ENCODE measurements at regions not wholly inside any gene's neighbourhood (a gene's known extent, or its start where the extent isn't known, plus 50 kb on each side); places are given as distances from the start of the nearest gene placed in this dataset.

- peak; percentile 93 for DNase-seq
Observed at GRCh38 chr4:106766519-106766918, 269.6 kb downstream of the DKK2 start.

- DNase-seq = no peak
Observed at GRCh38 chr4:106764774-106765173, 271.3 kb downstream of the DKK2 start.

DNA sequence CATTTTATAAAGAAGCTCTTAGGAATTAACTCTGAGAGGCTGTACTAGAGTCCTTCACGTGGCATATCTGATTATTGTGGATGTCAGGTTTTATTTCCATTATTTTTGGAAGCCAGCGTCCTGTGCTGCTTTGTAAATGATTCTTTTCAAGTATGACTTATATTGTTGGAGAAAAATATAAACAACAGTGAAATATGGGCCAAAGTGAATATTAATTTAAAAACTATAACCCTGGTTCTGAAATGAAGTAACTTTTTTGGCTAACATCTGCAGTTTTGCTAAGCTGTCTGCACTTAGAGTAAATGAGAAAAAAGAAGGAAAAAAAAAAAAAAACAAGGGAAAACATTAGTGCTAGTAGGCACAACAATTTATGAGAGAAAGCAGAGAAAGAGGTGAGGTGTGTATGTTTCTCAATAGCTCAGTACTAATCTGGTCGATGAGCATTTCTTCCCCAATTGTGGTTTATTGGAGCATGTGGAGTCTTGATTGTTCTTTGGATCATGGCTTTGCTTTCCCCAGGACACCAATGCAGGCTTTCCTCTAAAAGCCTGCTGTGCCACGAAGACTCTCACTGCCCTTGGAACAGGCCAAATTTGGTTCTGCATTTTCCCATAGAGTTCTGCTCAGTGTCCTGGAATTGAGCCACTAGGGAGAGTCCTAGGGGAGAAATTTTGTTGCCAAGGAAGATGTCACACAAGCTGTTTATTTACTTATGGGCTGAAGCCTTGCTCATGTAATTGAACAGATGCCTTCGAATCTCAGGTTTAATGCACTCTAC lies 273.3 kb downstream of the DKK2 start:
- peak; percentile 65 for DNase-seq

DNA sequence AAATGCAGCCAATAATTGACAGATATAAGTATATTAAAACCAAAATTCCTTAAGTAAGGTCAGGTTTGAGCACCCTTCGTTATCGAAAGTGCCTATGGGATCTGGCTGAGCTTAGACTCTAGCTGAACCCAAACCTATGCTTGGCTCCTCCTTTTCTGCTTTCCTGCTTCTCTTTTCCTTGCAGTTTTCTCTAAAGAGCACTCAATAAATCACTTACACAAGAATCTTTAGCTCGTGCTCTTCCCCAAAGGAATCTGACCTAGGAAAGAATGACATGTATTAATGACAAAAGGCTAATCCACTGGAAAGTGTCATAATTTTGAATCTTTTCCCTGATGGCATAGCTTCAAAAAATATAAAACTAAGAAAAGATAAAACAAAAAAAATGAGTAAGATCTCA lies 282.7 kb downstream of the DKK2 start:
- no peak for DNase-seq

DNA sequence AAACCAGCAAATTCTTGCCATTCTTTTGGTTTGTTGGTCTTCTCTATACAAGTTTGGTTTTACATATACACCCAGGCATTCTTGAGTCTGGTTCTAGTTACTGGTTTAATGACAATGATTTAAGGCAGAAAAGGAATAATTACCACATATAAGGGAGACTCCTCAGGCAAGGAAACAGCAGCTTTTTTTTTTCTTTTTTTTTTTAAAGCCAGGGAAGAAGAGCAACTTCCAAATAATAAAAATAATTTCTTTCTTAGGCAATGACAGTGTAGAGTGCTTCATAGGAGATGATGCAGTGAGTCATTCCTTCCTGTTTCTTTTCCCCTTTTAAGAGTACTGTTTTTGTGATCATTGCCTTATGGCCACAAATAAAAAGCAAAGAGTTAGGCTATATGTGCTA lies 289.7 kb downstream of the DKK2 start:
- peak; percentile 78 for DNase-seq

GRCh38 chr4:106738121-106738520 lies 298.0 kb downstream of the DKK2 start:
- no peak for DNase-seq

DNA sequence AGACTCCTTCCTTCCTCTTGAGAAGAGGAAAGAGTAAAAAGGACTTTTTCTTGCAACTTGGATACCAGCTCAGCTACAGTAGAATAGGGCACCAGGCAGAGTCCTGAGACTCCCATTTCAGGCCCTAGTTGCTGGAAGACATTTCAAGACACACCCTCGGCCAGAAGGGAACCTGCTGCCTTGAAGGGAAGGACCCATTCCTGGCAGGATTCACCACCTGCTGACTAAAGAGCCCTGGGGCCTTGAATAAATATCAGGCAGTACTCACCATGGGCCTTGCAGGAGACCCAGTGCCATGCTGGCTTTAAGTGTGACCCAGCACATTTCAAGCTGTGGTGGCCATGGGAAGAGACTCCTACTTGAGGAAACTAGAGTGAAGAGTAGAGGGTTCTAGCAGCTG lies 317.6 kb downstream of the DKK2 start:
- DNase-seq = no peak

DNA sequence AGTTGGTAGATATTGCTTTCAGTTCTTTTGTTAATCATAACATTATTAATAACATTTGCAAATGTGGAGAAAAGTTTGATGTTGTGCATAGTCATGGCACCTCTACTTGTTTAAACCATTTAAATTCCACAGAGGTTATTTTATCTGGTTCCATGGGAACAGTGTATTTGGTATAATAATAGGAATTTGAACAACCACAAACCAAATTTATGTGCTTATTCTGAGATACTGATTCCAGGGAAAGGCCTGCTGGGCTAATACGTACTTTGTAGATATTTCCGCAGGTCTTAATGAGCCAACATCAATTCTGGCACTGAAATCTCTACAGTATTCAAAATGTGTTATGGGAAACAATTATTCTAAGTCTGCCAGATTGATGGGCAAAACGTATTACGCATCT lies 319.0 kb downstream of the DKK2 start:
- peak; percentile 53 for DNase-seq

DNA sequence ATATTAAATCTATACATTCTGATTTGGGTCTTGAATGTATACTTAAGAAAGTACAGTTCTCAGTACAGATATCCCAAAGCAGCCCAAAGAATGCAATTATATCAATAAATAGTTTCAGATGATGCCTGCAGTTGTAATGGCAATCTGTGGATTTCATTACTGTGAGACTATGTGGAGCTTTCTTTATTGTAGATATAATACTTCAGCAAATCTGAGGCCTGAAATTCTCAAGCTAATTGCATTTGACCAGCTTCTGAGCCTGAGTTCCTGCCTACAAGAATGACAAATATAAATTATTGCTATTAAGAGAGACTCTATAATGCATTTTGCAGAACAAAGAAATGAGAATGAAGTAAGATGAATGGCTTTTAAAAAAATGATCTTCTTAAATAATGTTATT lies 320.3 kb downstream of the DKK2 start:
- DNase-seq = no peak

- no peak for DNase-seq
Observed at GRCh38 chr4:106708464-106708816, 327.7 kb downstream of the DKK2 start.

DNA sequence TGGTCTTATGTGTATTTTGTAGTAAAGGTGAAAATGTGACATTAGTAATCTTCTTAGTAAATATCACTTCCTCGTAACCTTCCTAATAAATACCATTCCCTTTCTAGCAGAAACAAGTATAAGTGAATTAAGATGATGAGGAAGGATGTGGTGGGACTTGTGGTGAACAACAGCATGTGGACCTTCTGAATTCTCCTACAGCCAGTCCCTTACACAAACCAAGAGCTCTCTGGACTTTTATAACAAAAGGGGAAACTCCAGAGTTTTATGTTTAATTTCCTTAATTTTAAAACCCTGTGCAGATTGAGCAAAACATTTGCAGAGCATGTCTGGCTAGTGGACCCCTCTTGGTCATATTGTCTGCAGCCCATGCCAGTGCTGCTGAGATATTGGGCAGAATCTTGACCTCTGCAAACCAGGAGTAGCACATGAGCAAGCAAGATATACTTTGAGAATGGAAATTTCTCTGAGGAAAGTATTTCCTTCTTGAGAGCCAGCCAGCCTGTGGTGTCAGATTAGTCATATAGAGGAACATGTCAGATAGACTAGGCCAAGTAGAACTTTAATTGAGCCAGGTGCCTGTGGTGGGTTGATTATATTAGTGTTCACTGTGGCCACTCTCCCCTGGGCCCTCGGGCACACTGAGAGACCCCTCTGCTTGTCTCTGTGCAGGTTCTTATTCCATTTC lies 328.2 kb downstream of the DKK2 start:
- DNase-seq = peak; percentile 51

GRCh38 chr4:106704253-106704870 lies 331.8 kb downstream of the DKK2 start:
- no peak for DNase-seq

GRCh38 chr4:106700321-106700720 lies 331.7 kb upstream of the GIMD1 start:
- DNase-seq = peak; percentile 51

DNA sequence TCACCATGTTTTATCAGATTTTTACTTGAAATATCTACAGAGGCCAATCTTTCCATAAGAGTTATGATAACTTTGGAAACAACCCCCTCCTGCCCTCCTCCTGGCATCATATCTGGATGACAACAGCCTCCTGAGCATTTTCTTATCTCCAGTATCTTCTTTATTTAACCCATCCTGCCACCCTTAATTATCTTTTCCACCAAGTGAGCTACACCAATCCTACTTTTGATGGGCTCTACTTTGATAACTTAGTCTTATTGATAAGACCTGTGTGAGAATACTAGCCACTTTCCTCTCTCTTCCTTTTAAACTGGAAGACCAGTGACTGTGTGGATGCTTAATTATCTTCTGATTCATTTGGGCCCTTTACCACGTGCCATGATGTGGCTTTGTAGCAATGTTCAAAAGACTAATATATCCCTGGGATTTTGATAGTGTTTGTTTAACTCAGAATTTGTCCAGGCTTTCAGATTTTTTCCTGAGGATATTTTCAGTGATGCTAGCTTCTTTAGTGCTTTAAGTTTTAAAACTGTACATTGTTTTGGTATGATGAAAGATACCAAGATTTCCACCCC lies 330.1 kb upstream of the GIMD1 start:
- peak; percentile 11 for DNase-seq

GRCh38 chr4:106695501-106696262 lies 327.1 kb upstream of the GIMD1 start:
- DNase-seq = peak; percentile 76

GRCh38 chr4:106694232-106694631 lies 325.7 kb upstream of the GIMD1 start:
- DNase-seq = no peak

- peak; percentile 43 for DNase-seq
Observed at GRCh38 chr4:106691749-106692148, 323.2 kb upstream of the GIMD1 start.

DNA sequence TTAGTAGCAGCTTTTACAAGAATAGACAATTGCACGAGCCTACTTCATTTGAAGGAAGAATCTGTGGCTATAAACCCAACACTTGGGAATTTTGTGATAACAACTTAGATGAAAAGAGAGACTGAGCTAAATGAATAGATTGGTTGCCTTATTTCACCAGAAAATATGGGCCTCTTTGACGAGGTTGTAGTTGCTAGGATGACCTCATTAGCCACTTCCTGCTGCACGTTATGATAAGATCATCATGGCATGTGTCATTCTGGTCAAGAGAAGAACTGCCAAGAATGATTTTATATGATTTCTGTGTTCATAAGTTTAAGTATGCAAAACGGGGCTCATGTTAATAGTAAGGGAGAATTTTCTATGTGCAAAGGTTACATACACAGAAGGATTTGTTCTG lies 321.9 kb upstream of the GIMD1 start:
- peak; percentile 76 for DNase-seq

DNA sequence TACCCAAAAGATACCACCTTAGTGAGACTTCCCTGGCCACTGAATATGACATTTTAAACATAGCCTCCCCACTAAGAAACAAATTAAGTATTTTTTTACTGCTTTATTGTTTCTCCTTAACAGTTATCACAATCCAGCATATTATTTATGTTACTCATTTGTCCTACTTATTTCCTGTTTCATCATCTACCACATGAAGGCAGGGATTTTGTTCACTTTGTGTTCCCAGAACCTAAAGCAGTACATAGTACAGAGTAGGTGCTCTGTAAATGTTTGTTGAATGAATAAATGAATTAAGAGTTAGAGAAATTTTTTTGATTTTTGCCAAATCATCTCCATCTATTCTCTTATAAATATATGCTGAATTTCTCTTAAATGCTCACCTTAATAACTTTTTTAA lies 318.4 kb upstream of the GIMD1 start:
- DNase-seq = peak; percentile 40

DNA sequence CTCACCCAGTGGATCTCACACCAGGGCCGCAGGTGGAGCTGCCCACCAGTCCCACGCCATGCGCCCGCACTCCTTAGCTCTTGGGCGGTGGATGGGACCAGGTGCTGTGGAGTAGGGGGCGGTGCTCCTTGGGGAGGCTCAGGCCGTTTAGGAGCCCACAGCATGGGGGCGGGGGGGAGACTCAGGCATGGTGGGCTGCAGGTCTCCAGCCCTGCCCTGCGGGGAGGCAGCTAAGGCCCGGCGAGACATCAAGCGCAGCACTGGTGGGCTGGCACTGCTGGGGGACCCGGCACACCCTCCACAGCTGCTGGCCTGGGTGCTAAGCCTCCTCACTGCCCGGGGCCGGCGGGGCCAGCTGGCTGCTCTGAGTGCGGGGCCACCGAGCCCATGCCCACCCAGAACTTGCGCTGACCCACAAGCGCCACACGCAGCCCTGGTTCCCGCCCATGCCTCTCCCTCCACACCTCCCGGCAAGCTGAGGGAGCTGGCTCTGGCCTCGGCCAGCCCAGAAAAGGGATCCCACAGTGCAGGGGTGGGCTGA lies 312.9 kb upstream of the GIMD1 start:
- DNase-seq = no peak

DNA sequence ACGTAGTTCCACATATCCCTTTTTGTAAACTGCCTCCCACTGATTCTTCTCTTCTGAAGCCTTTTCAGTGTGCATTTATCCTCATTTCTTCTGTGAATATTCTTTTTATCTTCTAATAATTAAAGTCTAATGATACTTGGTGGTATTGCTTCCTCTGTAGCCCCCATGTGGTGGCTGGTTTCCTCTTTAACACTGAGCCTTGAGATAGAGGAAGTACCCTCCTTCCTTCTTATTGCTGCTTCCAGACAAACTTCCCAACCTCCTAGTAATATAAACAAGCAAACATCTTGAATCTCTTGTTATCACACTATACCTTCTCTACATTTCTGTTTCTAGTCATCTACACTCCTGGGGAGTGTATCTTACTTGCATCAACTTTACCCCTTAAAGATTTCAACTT lies 310.5 kb upstream of the GIMD1 start:
- DNase-seq = no peak

DNA sequence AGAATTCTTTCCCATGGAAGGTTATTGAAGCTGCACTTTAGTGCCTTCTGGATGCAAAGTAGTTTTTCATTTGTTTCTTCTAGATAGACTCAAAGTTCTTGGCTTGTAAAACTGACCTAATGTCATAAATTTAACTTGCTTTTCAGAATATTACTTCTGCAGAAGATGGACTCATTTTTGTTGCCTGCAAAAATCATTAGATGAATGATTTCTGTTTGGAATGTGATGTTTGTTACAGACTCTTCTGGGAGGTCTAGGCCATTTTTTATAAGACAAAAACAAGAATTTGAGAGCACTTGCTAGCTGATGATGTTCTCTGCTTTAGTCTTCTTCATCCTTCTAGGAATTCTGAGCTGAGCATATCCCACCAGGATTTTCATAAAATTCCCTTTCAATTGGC lies 308.6 kb upstream of the GIMD1 start:
- no peak for DNase-seq

Data from fibroblast of skin of back (primary cell).